Esophagus muscularis mucosa (tissue), 4 donors: ENCODE measurements at regions not wholly inside any gene's neighbourhood (a gene's known extent, or its start where the extent isn't known, plus 50 kb on each side); places are given as distances from the start of the nearest gene placed in this dataset.

ENCODE experiments used
- DNase-seq: peaks from one replicate; pipeline ENCODE4 v3.0.0-alpha.2; 2017; ENCODE audit errors: extremely low spot score
- H3K27ac ChIP-seq, 4 donors: fragments of 200-600 bp; sonication (generic); replicated peaks in 1 of 4; 1 replicate in 3 of 4; 2 replicates in 1 of 4; pipeline ENCODE4 v1.5.1; 2016 to 2019; ENCODE audit warnings: mild to moderate bottlenecking in 1 of 4
- H3K27me3 ChIP-seq, 4 donors: fragments of 200-600 bp; sonication (generic); one replicate each; pipeline versions ENCODE4 v1.5.1 to v1.6.0; 2016 to 2019
- H3K36me3 ChIP-seq, 4 donors: fragments of 200-600 bp; sonication (generic); one replicate each; pipeline ENCODE4 v1.5.1; 2016 to 2019
- H3K4me1 ChIP-seq, 4 donors: fragments of 200-600 bp; sonication (generic); one replicate each; pipeline ENCODE4 v1.5.1; 2016 to 2019
- H3K4me3 ChIP-seq, 4 donors: fragments of 200-600 bp; sonication (generic); 1 replicate in 2 of 4; 2 replicates in 2 of 4; pipeline ENCODE4 v1.5.1; 2016 to 2019; ENCODE audit warnings: mild to moderate bottlenecking in 4 of 4, moderate library complexity in 1 of 4
- H3K9me3 ChIP-seq, 4 donors: fragments of 200-600 bp; sonication (generic); 1 replicate in 3 of 4; 2 replicates in 1 of 4; pipeline ENCODE4 v1.5.1; 2016 to 2019
- CTCF ChIP-seq, 3 experiments: fragments of 200-600 bp in 2 of 3; fragments of 450-650 bp in 1 of 3; sonication (generic) in 2 of 3; IDR thresholded peaks; one replicate each; pipeline ENCODE4 v1.5.1; 2017 to 2019; ENCODE audit warnings: antibody characterized with exemption in 3 of 3, mild to moderate bottlenecking in 2 of 3, moderate library complexity in 1 of 3
- EP300 ChIP-seq: sonication (generic); formaldehyde crosslinking; IDR thresholded peaks from one replicate; pipeline ENCODE4 v1.6.1; 2017; ENCODE audit warnings: antibody characterized with exemption
- POLR2A ChIP-seq: fragments of 450-650 bp; IDR thresholded peaks from one replicate; pipeline ENCODE4 v1.6.1; 2017; ENCODE audit warnings: antibody characterized with exemption, moderate library complexity, mild to moderate bottlenecking, low read depth
- POLR2AphosphoS5 ChIP-seq, 2 donors: sonication (generic); formaldehyde crosslinking; IDR thresholded peaks; one replicate each; pipeline ENCODE4 v1.6.1; 2017; ENCODE audit warnings: antibody characterized with exemption in 2 of 2
- WGBS: methylation state at CpG from one replicate; pipeline ENCODE4 v1.1.5; 2018; 5-methylcytosine and 5-hydroxymethylcytosine counted together
- intact Hi-C: fragments of 100-400 bp; cut with DNase I; formaldehyde crosslinking; loops from one replicate; pipeline ENCODE4 v1.15.1; 2023

GRCh38 chr16:79267146-79267545 is 333.4 kb downstream of the MAF start:
- peaks cover 0 to 6% (median 4%) of the 10 kb centered on the region in 4 donors for H3K4me1 ChIP-seq
- no peaks in the 10 kb centered on the region for H3K9me3 ChIP-seq
- intact Hi-C loops: no loop called here
- no peak overlapping the region for H3K4me3 ChIP-seq
- TF ChIP-seq CTCF (IDR thresholded peaks at IDR 0.05) (no peak), EP300 (no peak), POLR2AphosphoS5 (IDR thresholded peaks at IDR 0.05) (no peak)
- WGBS: 97% methylated on average over 6 of the region's 6 CpGs
- H3K27ac ChIP-seq: no peak overlapping the region
- no peaks in the 10 kb centered on the region for H3K36me3 ChIP-seq
- no peaks in the 10 kb centered on the region for H3K27me3 ChIP-seq
- DNase-seq: no peak

GRCh38 chr16:79265701-79266100 is 334.8 kb downstream of the MAF start:
- Histone ChIP-seq H3K9me3 (no peaks in the 10 kb centered on the region), H3K27me3 (no peaks in the 10 kb centered on the region), H3K4me1 (peaks cover 6 to 12% (median 12%) of the 10 kb centered on the region in 4 donors), H3K36me3 (no peaks in the 10 kb centered on the region), H3K4me3 (no peak overlapping the region), H3K27ac (no peak overlapping the region)
- no peak for DNase-seq
- WGBS: 75% methylated on average over 4 of the region's 4 CpGs
- no peak for TF ChIP-seq EP300
- TF ChIP-seq POLR2AphosphoS5 (IDR thresholded peaks at IDR 0.05): no peak
- no peak for TF ChIP-seq POLR2A
- TF ChIP-seq CTCF (IDR thresholded peaks at IDR 0.05): no peak
- intact Hi-C loops: no loop called here

GRCh38 chr16:79265196-79265595 is 335.3 kb downstream of the MAF start:
- Histone ChIP-seq H3K4me1 (peaks cover 6 to 12% (median 12%) of the 10 kb centered on the region in 4 donors), H3K9me3 (no peaks in the 10 kb centered on the region), H3K27ac (no peak overlapping the region), H3K4me3 (no peak overlapping the region), H3K36me3 (no peaks in the 10 kb centered on the region), H3K27me3 (no peaks in the 10 kb centered on the region)
- 91% methylated on average over 5 of the region's 5 CpGs for WGBS
- no peak for DNase-seq
- TF ChIP-seq POLR2AphosphoS5 (IDR thresholded peaks at IDR 0.05): no peak
- no peak for TF ChIP-seq POLR2A
- TF ChIP-seq CTCF (IDR thresholded peaks at IDR 0.05): no peak
- TF ChIP-seq EP300: no peak
- intact Hi-C loops: no loop called here

GRCh38 chr16:79264237-79265109 is 336.1 kb downstream of the MAF start:
- Histone ChIP-seq H3K4me3 (no peak overlapping the region), H3K4me1 (peaks cover 6 to 12% (median 12%) of the 10 kb centered on the region in 4 donors), H3K27me3 (no peaks in the 10 kb centered on the region), H3K36me3 (no peaks in the 10 kb centered on the region), H3K27ac (no peak overlapping the region), H3K9me3 (no peaks in the 10 kb centered on the region)
- no peak for TF ChIP-seq CTCF (IDR thresholded peaks at IDR 0.05)
- no peak for TF ChIP-seq POLR2AphosphoS5 (IDR thresholded peaks at IDR 0.05)
- TF ChIP-seq EP300: no peak
- no peak for TF ChIP-seq POLR2A
- WGBS: 74% methylated on average over 6 of the region's 6 CpGs
- DNase-seq: no peak
- intact Hi-C loops: no loop called here

- 93% methylated on average over 3 of the region's 3 CpGs for WGBS
- H3K9me3 ChIP-seq: no peaks in the 10 kb centered on the region
- H3K4me1 ChIP-seq: peaks cover 6 to 12% (median 12%) of the 10 kb centered on the region in 4 donors
- no peak overlapping the region for H3K27ac ChIP-seq
- H3K4me3 ChIP-seq: no peak overlapping the region
- intact Hi-C loops: no loop called here
- no peak for DNase-seq
- no peaks in the 10 kb centered on the region for H3K27me3 ChIP-seq
- no peaks in the 10 kb centered on the region for H3K36me3 ChIP-seq
- TF ChIP-seq POLR2AphosphoS5 (IDR thresholded peaks at IDR 0.05): no peak
- no peak for TF ChIP-seq CTCF (IDR thresholded peaks at IDR 0.05)
- TF ChIP-seq EP300: no peak
- no peak for TF ChIP-seq POLR2A
Observed at GRCh38 chr16:79263425-79263824, 337.1 kb downstream of the MAF start.
